HG03097 (cell line): ENCODE measurements at regions not wholly inside any gene's neighbourhood (a gene's known extent, or its start where the extent isn't known, plus 50 kb on each side); places are given as distances from the start of the nearest gene placed in this dataset.

Experiments used
- ATAC-seq: cut with Tn5 transposase; IDR thresholded peaks from one replicate; pipeline ENCODE4 v1.9.1; 2021; ENCODE audit not compliant: unreplicated experiment, low FRiP score

DNA sequence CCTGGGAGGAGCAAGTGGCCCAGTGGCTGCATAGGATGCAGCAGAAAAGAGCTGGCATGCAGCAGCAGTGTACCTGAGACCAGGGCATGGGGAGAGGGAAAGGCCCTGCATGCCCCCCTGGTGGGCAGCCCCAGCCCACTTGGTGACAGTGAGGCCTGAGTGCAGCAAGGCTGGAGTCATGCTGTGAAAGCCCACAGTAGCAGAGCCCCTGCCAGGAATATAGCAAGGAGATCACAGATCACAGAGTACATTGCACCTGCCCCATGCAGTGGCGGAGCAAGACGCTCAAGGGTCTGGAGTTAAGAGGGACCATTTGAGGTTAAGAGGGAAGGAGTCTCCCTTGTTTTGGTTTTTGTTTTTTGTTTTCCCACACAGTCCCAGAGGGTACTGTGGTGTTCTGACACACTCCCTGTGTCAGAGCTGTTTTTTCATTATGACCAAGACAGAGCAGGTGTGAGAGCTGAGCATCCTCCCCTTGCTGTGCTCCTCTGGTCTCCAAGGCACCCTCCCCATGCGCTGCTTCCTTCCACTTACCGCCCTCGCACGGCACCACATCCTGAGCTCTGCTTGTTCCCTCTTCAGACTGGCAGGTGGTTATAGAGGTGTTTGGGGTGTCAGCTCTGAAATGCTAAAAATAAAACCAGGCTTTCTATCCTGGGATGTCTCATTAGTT, 85.0 kb upstream of the UBL3 start:
- peak; percentile 89 for ATAC-seq

GRCh38 chr13:29934531-29935308, 84.3 kb upstream of the UBL3 start:
- ATAC-seq, result no peak

- no peak for ATAC-seq
These were observed 83.0 kb upstream of the UBL3 start for GRCh38 chr13:29933401-29933800.

DNA sequence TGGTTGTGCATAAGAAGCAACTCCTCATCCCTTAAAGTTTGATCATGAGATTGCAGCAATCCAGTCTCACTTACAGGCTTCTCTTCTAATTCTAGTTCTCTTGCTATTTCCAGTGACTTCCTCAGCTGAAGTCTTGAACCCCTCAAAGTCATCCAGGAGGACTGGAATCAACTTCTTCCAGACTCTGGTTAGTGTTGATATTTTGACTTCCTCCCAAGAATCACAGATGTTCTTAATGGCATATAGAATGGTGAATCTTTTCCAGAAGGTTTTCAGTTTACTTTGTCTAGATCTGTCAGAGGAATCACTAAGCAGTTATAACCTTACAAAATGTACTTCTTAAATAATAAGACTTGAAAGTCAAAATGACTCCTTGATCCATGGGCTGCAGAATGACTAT, 81.3 kb upstream of the UBL3 start:
- ATAC-seq, result no peak

DNA sequence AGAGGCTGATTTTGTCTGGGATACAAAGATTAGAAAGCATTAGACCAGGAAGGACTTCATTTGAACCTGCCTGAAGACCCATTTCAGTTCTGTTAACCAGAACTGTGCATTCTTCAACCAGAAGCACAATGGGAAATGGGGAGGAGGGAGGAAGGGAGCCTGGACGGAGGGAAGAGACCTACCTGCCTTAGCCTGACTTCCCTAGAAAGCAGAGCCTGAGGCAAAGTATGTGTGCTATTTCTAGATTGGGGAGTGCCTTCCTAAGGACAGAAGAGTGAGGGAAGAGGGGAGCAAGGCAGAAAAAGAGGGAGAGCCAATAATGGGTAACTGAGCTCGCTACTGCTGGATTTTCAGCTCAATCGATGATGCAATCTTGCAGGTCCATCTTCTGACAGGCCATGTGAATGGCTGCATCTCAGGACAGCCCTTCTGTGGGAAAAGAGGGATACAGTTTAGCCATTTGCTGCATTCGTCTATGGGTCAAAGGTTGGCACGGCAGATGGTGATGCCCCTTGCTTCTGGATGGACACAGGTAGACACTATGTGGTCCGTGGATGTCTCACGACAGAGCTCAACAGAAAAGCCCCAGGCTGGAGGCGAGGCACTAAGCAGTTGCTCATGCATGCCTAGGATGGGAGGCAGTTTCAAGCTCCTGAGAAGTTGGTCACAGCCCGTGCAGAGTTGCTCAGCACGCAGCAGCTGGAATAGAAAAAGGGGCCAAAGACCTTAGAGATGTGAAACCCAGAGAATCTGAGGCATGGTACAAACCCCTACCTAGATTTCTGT, 78.8 kb upstream of the UBL3 start:
- no peak for ATAC-seq

DNA sequence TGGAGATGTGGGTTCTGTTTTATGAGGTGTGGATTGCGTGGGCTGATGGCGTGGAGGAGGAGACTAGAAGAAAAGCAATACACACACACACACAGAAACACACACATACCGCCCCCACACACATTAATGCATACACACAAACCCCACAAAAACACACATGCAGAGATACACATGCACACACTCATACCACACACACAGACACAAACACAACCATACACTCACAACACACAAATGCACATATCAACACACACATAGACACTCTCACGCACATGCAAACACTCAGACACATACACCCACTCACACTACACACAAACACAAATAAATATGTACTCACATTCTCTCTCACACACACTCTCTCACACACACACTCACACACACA, 75.7 kb upstream of the UBL3 start:
- ATAC-seq, result no peak

DNA sequence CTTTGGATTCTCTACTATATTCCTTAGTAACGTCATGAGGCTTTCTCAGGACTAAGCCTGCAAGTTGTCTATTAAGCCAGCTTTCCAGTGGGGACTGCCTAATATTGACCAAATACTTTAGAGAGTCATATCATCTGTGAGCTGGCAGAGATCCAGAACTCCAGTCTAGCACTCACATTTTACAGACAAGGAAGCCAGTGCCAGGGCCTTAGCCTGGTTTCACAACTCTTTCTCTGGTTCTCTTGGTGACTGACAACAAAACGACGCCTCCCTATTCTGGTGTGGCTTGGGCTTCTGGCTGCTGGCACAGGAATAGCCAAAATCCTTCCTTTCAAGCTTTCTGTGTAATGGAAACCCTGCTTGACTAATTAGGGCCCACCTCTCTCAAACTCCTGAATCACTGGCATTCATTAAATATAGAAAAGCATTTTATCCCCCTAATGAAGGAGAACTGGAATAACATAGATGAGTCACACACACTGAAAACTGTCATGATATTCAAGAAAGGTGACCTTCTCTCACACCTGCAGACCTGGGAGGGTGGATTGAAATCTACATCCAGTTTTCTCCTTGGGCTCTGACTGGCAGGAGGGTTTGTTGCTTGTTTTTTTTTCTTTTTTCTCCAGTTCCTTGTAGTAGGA, 75.2 kb upstream of the UBL3 start:
- ATAC-seq, result no peak

GRCh38 chr13:29924482-29925350, 74.3 kb upstream of the UBL3 start:
- no peak for ATAC-seq

GRCh38 chr13:29923554-29924481, 73.4 kb upstream of the UBL3 start:
- no peak for ATAC-seq

GRCh38 chr13:29922896-29923295, 72.5 kb upstream of the UBL3 start:
- no peak for ATAC-seq

DNA sequence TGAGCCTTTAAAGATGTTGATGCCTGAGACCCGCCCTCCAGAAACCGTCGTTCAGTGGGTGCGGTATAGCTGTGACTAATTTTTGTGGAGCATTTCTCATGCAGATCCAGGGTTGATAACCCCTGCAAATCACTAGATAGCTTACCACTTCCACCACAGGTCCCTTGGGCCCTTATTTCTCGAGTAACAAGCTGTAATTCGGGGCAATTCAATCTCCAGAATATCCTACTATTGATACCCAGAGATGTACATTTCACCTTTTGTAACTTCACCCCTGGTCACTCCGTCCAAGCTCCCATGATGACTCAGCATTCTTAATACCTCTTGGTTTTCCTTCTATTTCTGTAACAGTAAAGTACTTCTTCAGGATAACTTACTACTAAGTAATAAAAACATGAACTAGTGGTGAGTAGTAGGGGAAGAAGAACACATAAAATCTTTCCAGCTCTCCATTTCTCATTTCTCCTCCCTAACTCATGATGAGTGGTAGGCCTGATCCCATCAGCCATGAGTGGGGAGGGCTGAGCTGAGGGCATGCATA, 71.9 kb upstream of the UBL3 start:
- no peak for ATAC-seq

- ATAC-seq, result no peak
These were observed 71.1 kb upstream of the UBL3 start for GRCh38 chr13:29921542-29921941.

GRCh38 chr13:29920025-29920643, 69.7 kb upstream of the UBL3 start:
- no peak for ATAC-seq

DNA sequence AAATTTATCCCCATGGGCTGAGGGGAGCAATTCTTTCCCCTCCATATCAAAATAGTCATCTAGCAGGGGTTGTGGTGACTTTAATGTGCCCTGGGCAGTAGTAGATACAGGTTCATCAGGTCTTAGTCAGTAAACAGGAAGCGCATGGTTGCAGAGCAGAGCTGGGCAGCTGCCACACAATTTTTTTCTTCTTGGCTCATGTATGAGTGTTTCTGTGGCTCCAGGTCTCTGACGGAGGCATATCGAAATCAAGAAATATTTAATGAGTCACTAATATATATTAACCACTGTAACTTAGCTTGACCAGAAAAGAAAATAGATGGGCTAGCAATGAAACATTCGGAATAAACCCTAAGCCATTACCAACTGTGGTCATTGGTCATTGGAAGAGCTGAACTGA, 68.4 kb upstream of the UBL3 start:
- ATAC-seq, result no peak

GRCh38 chr13:29917650-29918049, 67.2 kb upstream of the UBL3 start:
- ATAC-seq, result no peak

DNA sequence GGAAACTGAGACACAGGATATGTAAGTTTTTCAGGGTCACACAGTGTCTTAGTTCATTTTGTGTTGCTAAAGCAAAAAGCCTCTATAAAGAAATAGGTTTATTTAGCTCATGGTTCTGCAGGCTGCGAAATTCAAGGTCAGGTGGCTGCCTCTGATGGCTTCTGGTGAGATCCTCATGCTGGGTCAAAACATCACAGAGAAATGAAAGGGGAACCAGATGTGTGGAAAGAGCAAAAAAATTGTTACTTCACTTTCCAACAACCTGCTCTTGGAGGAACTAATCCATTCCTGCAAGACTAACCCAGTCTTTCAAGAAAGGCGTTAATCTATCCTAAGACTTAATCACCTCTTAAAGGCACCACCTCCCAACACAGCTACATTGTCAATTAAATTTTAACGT, 64.2 kb upstream of the UBL3 start:
- no peak for ATAC-seq

DNA sequence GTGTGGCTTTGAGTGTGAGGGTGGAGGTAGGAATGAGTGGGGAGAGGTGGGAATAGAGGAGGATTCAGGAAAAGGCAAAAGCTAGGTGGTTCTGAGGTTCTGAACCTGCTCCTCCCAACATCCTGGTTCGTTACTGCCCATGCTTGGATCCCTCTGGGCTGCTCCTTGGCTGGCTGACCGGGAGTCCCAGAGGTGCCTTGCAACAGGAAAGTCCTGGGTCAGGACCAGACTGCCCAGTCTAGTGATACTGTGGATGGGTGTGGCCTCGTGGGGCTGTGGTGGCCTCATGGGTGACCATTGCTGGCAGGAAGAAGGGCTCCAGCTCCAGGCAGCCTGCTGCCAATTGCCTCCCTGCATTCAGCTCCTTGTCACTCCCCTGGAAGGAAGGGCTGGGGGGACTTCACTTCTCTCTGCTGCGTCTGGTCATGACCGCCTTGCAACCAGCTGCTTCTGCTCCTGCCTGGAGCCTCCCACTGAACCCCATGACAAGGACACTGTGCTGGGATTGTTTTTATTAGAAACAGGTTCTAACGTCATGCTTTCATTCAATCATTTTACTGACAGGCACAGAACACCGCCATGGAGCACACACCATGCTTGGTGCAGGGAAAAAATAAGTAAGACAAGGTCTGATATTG, 61.5 kb upstream of the UBL3 start:
- ATAC-seq, result no peak
